HepG2 (cell line): ENCODE measurements at regions not wholly inside any gene's neighbourhood (a gene's known extent, or its start where the extent isn't known, plus 50 kb on each side); places are given as distances from the start of the nearest gene placed in this dataset.

Experiments
- ATAC-seq: fragments of 200-7000 bp; cut with Tn5 transposase; 3 replicates; pipeline ENCODE4 v1.9.1; 2020; ENCODE audit warnings: mild to moderate bottlenecking, moderate library complexity
- BruUV-seq: library from RNA; stranded (reverse); fragments of 400-500 nt; replicated peaks from 2 replicates; lab custom pipeline; 2021; lab: Mats Ljungman, UMichigan
- CTCF ChIA-PET: fragments of 300-600 bp; formaldehyde crosslinking; extraction: SDS; loops from one replicate; lab custom pipeline; 2021; ENCODE audit warnings: low total read pairs, inconsistent platforms, low intra/inter-chr PET ratio; lab: Yijun Ruan, JAX
- POLR2A ChIA-PET: fragments of 350-600 bp; sonication (Branson Sonifier 250); formaldehyde crosslinking; loops from one replicate; lab custom pipeline; 2020; ENCODE audit warnings: antibody characterized with exemption, inconsistent platforms; lab: Yijun Ruan, JAX
- DNase-seq: peaks from one replicate; pipeline ENCODE4 v3.0.0-alpha.2; 2015; ENCODE audit warnings: low spot score
- FAIRE-seq: peaks from 3 replicates; lab custom pipeline; 2011; peaks lifted over from hg19 to GRCh38; lab: Jason Lieb, UNC
- H2AFZ ChIP-seq: one replicate; pipeline ENCODE4 v1.6.1; 2011; ENCODE audit warnings: low read length, inconsistent platforms
- H3K27ac ChIP-seq: fragments of 300-600 bp; 3 replicates; pipeline ENCODE4 v1.8.0; 2011; ENCODE audit warnings: mixed run types, mild to moderate bottlenecking, mixed read lengths, low read length, inconsistent platforms; ENCODE audit not compliant: insufficient read depth; ENCODE audit errors: extremely low read length
- H3K27me3 ChIP-seq, 2 experiments: fragments of 200-600 bp in 1 of 2; 2 replicates in 1 of 2; 3 replicates in 1 of 2; pipeline versions ENCODE4 v1.6.0 to v1.8.0; 2011; ENCODE audit warnings: low read length in 2 of 2, mild to moderate bottlenecking in 2 of 2, moderate library complexity in 2 of 2, inconsistent platforms in 1 of 2; ENCODE audit not compliant: insufficient read depth in 2 of 2, control insufficient read depth in 1 of 2
- H3K36me3 ChIP-seq, 2 experiments: fragments of 200-600 bp in 1 of 2; replicated peaks in 1 of 2; 2 replicates in 1 of 2; 3 replicates in 1 of 2; pipeline versions ENCODE4 v1.5.1 to v1.8.0; 2011; ENCODE audit warnings: low read length in 2 of 2, inconsistent platforms in 1 of 2; ENCODE audit not compliant: insufficient read depth in 2 of 2, control insufficient read depth in 1 of 2
- H3K4me1 ChIP-seq: 2 replicates; pipeline ENCODE4 v1.5.1; 2012; ENCODE audit warnings: low read length, inconsistent platforms; ENCODE audit not compliant: insufficient read depth
- H3K4me2 ChIP-seq: 2 replicates; pipeline ENCODE4 v1.6.0; 2011; ENCODE audit warnings: low read depth, low read length, inconsistent platforms
- H3K4me3 ChIP-seq, 3 experiments: fragments of 200-600 bp in 1 of 3; sonication (generic), shearing (Covaris generic) in 1 of 3; replicated peaks in 1 of 3; 2 replicates each; pipeline ENCODE4 v1.5.1; 2011 to 2016; ENCODE audit warnings: low read length in 3 of 3, inconsistent platforms in 2 of 3, low read depth in 2 of 3, mild to moderate bottlenecking in 2 of 3, control low read depth in 1 of 3, mixed read lengths in 1 of 3; ENCODE audit not compliant: insufficient read depth in 1 of 3
- H3K79me2 ChIP-seq: one replicate; pipeline ENCODE4 v1.6.1; 2011; ENCODE audit warnings: low read length, inconsistent platforms; ENCODE audit not compliant: insufficient read depth
- H3K9ac ChIP-seq: 2 replicates; pipeline ENCODE4 v1.6.0; 2011; ENCODE audit warnings: mild to moderate bottlenecking, low read depth, low read length, inconsistent platforms; ENCODE audit not compliant: insufficient read depth
- H3K9me3 ChIP-seq: 2 replicates; pipeline ENCODE4 v1.5.1; 2012; ENCODE audit warnings: mild to moderate bottlenecking, low read length
- H4K20me1 ChIP-seq: 2 replicates; pipeline ENCODE4 v1.6.0; 2011; ENCODE audit warnings: inconsistent platforms, mild to moderate bottlenecking, low read length, moderate library complexity; ENCODE audit not compliant: insufficient read depth
- JDP2 ChIP-seq: sonication (generic); formaldehyde crosslinking; IDR thresholded peaks from 2 replicates; pipeline ENCODE4 v1.8.1; 2022; ENCODE audit warnings: missing genetic modification reagents, borderline replicate concordance
- KDM1A ChIP-seq: IDR thresholded peaks from 2 replicates; pipeline ENCODE4 v1.6.1; 2016; ENCODE audit warnings: missing compliant biosample characterization
- MXD4 ChIP-seq: IDR thresholded peaks from 2 replicates; pipeline ENCODE4 v1.6.1; 2016; ENCODE audit warnings: mild to moderate bottlenecking, missing biosample characterization, missing genetic modification reagents
- NFE2L1 ChIP-seq: sonication (generic); formaldehyde crosslinking; IDR thresholded peaks from 2 replicates; pipeline ENCODE4 v1.4.0; 2020; ENCODE audit warnings: missing genetic modification reagents, mild to moderate bottlenecking, borderline replicate concordance
- PCBP1 ChIP-seq: fragments of 200-400 bp; formaldehyde crosslinking; IDR thresholded peaks from 2 replicates; pipeline ENCODE4 v1.6.1; 2017; ENCODE audit warnings: mild to moderate bottlenecking, low read depth, low read length, borderline replicate concordance
- SNAI1 ChIP-seq: sonication (generic); formaldehyde crosslinking; IDR thresholded peaks from 2 replicates; pipeline ENCODE4 v1.5.0; 2020; ENCODE audit warnings: mild to moderate bottlenecking, missing genetic modification reagents, borderline replicate concordance
- TBL1XR1 ChIP-seq: fragments of 150-350 bp; IDR thresholded peaks from 2 replicates; pipeline ENCODE4 v1.6.1; 2014; ENCODE audit warnings: borderline replicate concordance, low read length; ENCODE audit not compliant: partially characterized antibody
- WIZ ChIP-seq: sonication (generic); formaldehyde crosslinking; IDR thresholded peaks from 2 replicates; pipeline ENCODE4 v1.5.1; 2020; ENCODE audit warnings: mild to moderate bottlenecking, missing genetic modification reagents
- ZNF713 ChIP-seq: sonication (generic); formaldehyde crosslinking; IDR thresholded peaks from 2 replicates; pipeline ENCODE4 v1.4.0; 2020; ENCODE audit warnings: mild to moderate bottlenecking, missing genetic modification reagents
- WGBS: methylation state at CpG from one replicate; pipeline ENCODE4 v1.1.6; 2017; ENCODE audit warnings: low lambda C conversion rate; 5-methylcytosine and 5-hydroxymethylcytosine counted together
- in situ Hi-C: cut with HindIII; loops from 2 replicates; pipeline ENCODE4 v1.10.0; 2017; ENCODE audit warnings: low pct_unique_long_range_greater_than_20kb; ENCODE audit not compliant: extremely low pct_ligation_motif_present
- intact Hi-C: fragments of 100-400 bp; cut with micrococcal nuclease; formaldehyde crosslinking; loops from one replicate; pipeline ENCODE4 v1.10.0; 2022; ENCODE audit not compliant: unreplicated experiment
- TF ChIP-seq, protein P1 (sequence below): fragments of 450-650 bp; IDR thresholded peaks from 2 replicates; pipeline ENCODE4 v1.6.1; 2016

GRCh38 chr6:142681099-142681498 lies 263.9 kb downstream of the HIVEP2 start (continued):
- TF ChIP-seq, protein P1, sequence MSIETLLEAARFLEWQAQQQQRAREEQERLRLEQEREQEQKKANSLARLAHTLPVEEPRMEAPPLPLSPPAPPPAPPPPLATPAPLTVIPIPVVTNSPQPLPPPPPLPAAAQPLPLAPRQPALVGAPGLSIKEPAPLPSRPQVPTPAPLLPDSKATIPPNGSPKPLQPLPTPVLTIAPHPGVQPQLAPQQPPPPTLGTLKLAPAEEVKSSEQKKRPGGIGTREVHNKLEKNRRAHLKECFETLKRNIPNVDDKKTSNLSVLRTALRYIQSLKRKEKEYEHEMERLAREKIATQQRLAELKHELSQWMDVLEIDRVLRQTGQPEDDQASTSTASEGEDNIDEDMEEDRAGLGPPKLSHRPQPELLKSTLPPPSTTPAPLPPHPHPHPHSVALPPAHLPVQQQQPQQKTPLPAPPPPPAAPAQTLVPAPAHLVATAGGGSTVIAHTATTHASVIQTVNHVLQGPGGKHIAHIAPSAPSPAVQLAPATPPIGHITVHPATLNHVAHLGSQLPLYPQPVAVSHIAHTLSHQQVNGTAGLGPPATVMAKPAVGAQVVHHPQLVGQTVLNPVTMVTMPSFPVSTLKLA, result peak; percentile 92
- TF ChIP-seq, all 625 proteins: peak for 1

- CTCF ChIA-PET, result no interaction called here
- ATAC-seq (no peak), FAIRE-seq (no peak)
- no peak overlapping the region for H3K9ac ChIP-seq
- intact Hi-C loops, result no loop called here
- no peaks in the 10 kb centered on the region for H4K20me1 ChIP-seq
- in situ Hi-C loops, result no loop called here
- no peaks in the 10 kb centered on the region for H3K36me3 ChIP-seq
- WGBS, result 14% methylated on average over 2 of the region's 2 CpGs
- no peaks in the 10 kb centered on the region for H3K9me3 ChIP-seq
- H3K4me2 ChIP-seq, result no peak overlapping the region
- TF ChIP-seq KDM1A (no peak), PCBP1 (no peak), SNAI1 (CRISPR knock-in tag) (no peak), MXD4 (CRISPR knock-in tag) (no peak), WIZ (CRISPR knock-in tag) (no peak), JDP2 (no peak), NFE2L1 (CRISPR knock-in tag) (no peak), TBL1XR1 (no peak), ZNF713 (CRISPR knock-in tag) (no peak)
- TF ChIP-seq, all 625 proteins: peak for 0
- POLR2A ChIA-PET, result no interaction called here
- no peak overlapping the region for H2AFZ ChIP-seq
- DNase-seq, result no peak
- H3K27me3 ChIP-seq, result peaks cover 0 to 19% of the 10 kb centered on the region in 2 experiments; a peak in 3 of 5 replicates
- no peaks in the 10 kb centered on the region for H3K4me1 ChIP-seq
- H3K79me2 ChIP-seq, result no peaks in the 10 kb centered on the region
- no peak overlapping the region for H3K27ac ChIP-seq
- no peak overlapping the region for H3K4me3 ChIP-seq
- no TSS peak for BruUV-seq
Measured at GRCh38 chr6:142682985-142683384, 262.0 kb downstream of the HIVEP2 start.
